ENCODE measurements at regions not wholly inside any gene's neighbourhood (a gene's known extent, or its start where the extent isn't known, plus 50 kb on each side); places are given as distances from the start of the nearest gene placed in this dataset.

GRCh38 chr6:27837625-27838057, 74.6 kb downstream of the OR2B2 start (continued):
- TF ChIP-seq ZNF496 (CRISPR knock-in tag; IDR thresholded peaks at IDR 0.05; ENCODE audit: insufficient replicate concordance) (no peak), CEBPB (IDR thresholded peaks at IDR 0.05; ENCODE audit: borderline replicate concordance, low read depth, low read length) (peak; percentile 29; the same call in 1 of the 2 replicates), PHF8 (CRISPR knock-in tag; IDR thresholded peaks at IDR 0.05) (no peak), ZUFSP (CRISPR knock-in tag; IDR thresholded peaks at IDR 0.05; ENCODE audit: borderline replicate concordance) (no peak), IRX3 (CRISPR knock-in tag; IDR thresholded peaks at IDR 0.05; ENCODE audit: borderline replicate concordance, low read depth) (no peak), CHD2 (IDR thresholded peaks at IDR 0.05; ENCODE audit: low read depth, low read length) (no peak), MTA1 (CRISPR knock-in tag; IDR thresholded peaks at IDR 0.05; ENCODE audit: borderline replicate concordance) (no peak), ZNF383 (CRISPR knock-in tag; IDR thresholded peaks at IDR 0.05; ENCODE audit: borderline replicate concordance) (0 out of 2 replicates have a peak, but pooled peaks have one; percentile 17), RAD51 (IDR thresholded peaks at IDR 0.05; ENCODE audit: borderline replicate concordance) (no peak), JUNB (CRISPR knock-in tag; IDR thresholded peaks at IDR 0.05; ENCODE audit: borderline replicate concordance) (peak; percentile 62; the same call in 1 of the 2 replicates), ZFP36L1 (CRISPR knock-in tag; IDR thresholded peaks at IDR 0.05) (no peak; the same call in 1 of the 2 replicates), FOSL1 (CRISPR knock-in tag; IDR thresholded peaks at IDR 0.05; ENCODE audit: borderline replicate concordance) (no peak), HNRNPK (IDR thresholded peaks at IDR 0.05; ENCODE audit: low read depth, low read length, poor library complexity, severe bottlenecking) (no peak), ZNF839 (CRISPR knock-in tag; IDR thresholded peaks at IDR 0.05; ENCODE audit: borderline replicate concordance) (no peak), CSRNP2 (CRISPR knock-in tag; conservative IDR thresholded peaks at IDR 0.05; ENCODE audit: low read depth) (no peak), ZNF143 (CRISPR knock-in tag; IDR thresholded peaks at IDR 0.05) (no peak), NFRKB (IDR thresholded peaks at IDR 0.05) (no peak), BRF2 (CRISPR knock-in tag; IDR thresholded peaks at IDR 0.05) (no peak), ASH2L (IDR thresholded peaks at IDR 0.05; ENCODE audit: insufficient read length, low read depth, low read length) (peak; percentile 9), KAT7 (CRISPR knock-in tag; IDR thresholded peaks at IDR 0.05; ENCODE audit: borderline replicate concordance) (0 out of 2 replicates have a peak, but pooled peaks have one; percentile 1), DMAP1 (CRISPR knock-in tag; IDR thresholded peaks at IDR 0.05) (0 out of 2 replicates have a peak, but pooled peaks have one; percentile 4), ZNF747 (CRISPR knock-in tag; IDR thresholded peaks at IDR 0.05; ENCODE audit: borderline replicate concordance) (peak; percentile 43; the same call in 1 of the 2 replicates), MXI1 (IDR thresholded peaks at IDR 0.05; ENCODE audit: borderline replicate concordance, low read depth, low read length) (0 out of 3 replicates have a peak, but pooled peaks have one; percentile 15)

Data from HepG2 (cell line).